Fibroblast of the conjunctiva (primary cell): ENCODE measurements at regions not wholly inside any gene's neighbourhood (a gene's known extent, or its start where the extent isn't known, plus 50 kb on each side); places are given as distances from the start of the nearest gene placed in this dataset.
A peak's percentile ranks its signal among the peaks of the same experiment; 100 is the strongest.

Experiments used
- DNase-seq: peaks from one replicate; pipeline ENCODE4 v3.0.0-alpha.2; 2010; ENCODE audit warnings: low read depth

DNA sequence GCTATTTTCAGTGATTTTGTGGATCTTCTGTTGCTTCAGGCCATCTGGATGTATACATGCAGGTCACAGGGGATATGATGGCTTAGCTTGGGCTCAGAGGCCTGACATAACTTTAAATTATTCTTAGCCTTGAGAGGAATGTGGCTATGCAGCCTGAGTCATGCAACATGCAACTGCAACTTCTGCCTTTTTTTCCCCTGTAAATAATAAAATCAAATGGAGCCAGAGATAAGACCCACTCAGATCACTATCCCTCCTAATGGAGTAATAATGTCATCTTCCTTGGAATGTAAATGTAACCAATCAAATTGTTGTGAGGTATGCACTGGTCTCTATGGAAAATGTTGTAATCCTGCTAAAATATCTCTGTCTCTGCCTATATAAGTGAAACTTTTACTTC is 54.9 kb downstream of the MAGEB17 start:
- no peak for DNase-seq

DNA sequence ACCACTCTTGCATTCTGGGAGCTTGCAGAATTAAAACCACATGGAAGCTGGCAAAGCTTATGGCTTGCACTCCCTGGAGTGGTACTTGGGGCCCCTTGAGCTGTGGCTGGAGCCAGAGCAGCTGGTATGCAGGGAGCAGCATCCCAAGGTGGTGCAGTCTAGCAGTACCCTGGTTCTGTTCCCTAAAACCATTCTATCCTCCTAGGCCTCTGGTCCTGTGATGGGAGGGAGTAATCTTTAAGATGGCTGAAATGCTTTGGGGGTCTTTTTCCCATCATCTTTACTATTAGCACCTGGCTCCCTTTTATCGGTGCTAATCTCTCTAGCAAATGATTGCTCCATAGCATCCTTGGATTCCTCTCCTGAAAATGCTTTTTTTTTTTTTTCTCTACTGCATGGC is 56.1 kb downstream of the MAGEB17 start:
- no peak for DNase-seq

GRCh38 chrX:16239211-16239610 is 71.9 kb downstream of the MAGEB17 start:
- DNase-seq: peak; percentile 10

GRCh38 chrX:16240231-16240905 is 73.1 kb downstream of the MAGEB17 start:
- no peak for DNase-seq

DNA sequence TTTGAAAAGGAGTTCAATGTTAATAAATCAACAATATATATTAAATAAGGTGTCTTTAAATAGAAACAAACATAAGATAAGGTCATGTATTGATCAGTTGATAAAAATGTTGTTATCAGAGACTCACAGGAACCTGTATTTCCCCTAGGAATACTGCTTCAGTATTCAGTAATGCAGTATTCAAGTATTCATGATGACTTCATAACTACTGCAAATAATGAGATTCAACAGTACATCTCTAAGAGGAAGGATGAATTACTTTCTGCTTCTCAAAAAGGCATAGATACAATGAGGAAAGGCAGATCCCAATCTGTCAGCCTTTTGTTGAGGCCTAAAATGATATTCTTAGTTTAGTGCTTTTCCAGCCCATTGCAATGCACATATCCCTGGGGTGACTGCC is 73.7 kb downstream of the MAGEB17 start:
- DNase-seq: no peak

- no peak for DNase-seq
Observed at GRCh38 chrX:16250296-16250695, 83.0 kb downstream of the MAGEB17 start.

GRCh38 chrX:16251782-16252181 is 84.5 kb downstream of the MAGEB17 start:
- no peak for DNase-seq

GRCh38 chrX:16258882-16259281 is 91.6 kb downstream of the MAGEB17 start:
- DNase-seq: no peak

DNA sequence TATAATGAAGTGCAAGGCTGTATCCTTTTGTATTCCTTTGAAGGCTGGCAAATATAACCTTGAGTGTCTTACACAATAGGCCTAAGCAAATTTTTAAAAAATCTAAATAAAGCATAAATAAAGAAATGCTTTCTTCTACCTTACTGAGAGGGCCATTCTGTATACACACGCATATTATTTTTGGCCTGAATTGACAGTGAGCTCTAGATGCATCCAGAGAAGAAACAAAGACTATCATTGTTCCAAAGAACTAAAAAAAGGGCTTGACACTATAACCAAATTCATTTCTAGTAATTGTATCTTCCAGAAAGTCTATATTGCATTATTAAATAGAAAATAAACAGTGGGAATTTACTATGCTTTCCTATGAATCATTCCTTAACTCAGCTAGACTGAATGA is 100.2 kb downstream of the MAGEB17 start:
- DNase-seq: no peak

GRCh38 chrX:16268206-16268605 is 100.9 kb downstream of the MAGEB17 start:
- no peak for DNase-seq

- no peak for DNase-seq
Observed at GRCh38 chrX:16278927-16279326, 111.6 kb downstream of the MAGEB17 start.

- no peak for DNase-seq
Observed at GRCh38 chrX:16282209-16282608, 114.9 kb downstream of the MAGEB17 start.

DNA sequence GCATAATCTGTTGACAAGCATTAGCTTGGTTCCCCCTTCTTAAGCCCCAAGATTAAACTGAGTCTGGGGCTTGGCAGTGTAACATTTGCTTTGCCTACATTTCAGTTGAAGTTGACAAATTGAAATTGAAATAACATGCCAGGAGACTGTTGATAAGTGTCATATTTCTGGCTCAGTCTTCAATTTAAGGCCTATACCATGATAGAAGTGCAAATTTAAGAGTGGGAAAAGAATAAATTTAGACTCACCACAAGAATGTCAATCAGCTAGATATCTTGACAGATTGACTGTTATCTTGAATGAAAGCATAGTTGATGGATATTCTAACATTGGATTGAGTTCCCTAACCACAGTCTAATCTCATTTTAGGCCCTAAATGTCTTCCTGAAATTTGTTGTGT is 117.6 kb downstream of the MAGEB17 start:
- no peak for DNase-seq

GRCh38 chrX:16290997-16291396 is 123.7 kb downstream of the MAGEB17 start:
- no peak for DNase-seq

DNA sequence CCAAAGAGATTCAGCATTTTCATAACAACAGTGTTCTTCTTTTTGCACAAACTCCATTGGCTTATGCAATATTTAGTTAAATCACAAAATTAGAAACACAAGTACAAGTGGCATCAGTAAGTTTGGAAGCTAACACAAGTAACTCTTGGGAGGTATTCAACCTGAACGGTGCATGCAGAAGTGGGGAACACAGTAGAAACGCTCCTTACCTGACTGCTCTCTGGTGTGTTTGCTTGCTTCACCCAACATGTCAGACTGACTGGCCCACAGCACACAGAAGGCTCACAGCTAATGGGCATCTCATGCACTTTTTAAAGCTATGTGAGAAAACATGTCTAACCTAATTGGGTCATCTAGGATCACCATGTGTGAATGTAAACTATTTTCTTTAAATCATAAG is 133.6 kb downstream of the MAGEB17 start:
- DNase-seq: no peak

DNA sequence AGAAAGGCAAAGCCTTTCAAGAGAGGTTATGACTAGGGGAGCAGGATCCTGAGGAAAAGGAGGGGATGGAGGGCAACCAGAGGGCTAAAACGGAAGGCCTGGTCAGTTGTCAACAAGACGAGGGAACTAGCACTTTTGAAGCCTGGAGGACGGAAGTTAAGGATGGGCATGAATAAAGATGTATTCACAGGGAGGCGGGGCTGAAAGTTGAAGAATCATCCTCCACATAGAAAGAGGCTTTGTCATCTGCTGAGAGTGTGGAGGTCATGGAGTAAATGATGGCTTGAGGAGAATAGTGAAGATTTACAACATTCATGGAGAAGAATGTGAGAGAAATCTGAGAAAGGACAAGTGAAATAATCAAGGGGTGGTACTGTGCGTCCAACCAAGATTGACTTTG is 137.5 kb downstream of the MAGEB17 start:
- DNase-seq: no peak

DNA sequence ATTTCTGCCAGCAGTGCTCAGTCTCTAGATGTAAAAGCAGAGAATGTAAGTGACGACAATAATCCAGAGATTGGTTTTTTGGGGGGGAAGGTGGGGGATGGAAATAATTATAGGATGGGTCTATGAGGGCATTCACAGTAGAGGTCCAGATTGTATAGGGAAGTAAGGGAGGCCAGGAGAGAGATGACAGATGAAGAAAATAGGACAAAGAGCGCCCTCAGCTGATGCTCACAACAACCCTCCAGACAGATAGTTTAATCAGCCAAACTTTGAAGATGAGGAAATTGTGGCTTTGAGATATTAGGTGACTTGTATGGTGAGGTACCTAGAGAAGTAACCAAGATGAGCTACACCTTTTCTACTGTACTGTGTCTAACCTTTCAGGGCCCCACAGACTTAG is 137.9 kb downstream of the MAGEB17 start:
- DNase-seq: no peak

GRCh38 chrX:16307950-16308349 is 140.7 kb downstream of the MAGEB17 start:
- DNase-seq: no peak

DNA sequence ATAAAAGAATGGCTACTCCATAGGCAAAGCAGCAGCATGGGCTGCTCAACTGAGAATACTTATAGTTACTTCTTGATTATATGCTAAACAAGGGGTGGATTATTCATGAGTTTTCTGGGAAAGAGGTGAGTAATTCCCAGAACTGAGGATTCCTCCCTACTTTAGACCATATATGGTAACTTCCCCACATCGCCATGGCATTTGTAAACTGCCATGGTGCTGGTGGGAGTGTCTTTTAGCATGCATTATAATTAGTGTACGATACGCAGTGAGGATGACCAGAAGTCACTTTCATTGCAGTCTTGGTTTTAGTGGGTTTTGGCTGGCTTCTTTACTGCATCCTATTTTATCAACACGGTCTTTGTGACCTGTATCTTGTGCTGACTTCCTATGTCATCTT is 141.5 kb downstream of the MAGEB17 start:
- DNase-seq: no peak

GRCh38 chrX:16310326-16310725 is 143.0 kb downstream of the MAGEB17 start:
- DNase-seq: no peak

GRCh38 chrX:16311671-16312070 is 144.4 kb downstream of the MAGEB17 start:
- DNase-seq: no peak

DNA sequence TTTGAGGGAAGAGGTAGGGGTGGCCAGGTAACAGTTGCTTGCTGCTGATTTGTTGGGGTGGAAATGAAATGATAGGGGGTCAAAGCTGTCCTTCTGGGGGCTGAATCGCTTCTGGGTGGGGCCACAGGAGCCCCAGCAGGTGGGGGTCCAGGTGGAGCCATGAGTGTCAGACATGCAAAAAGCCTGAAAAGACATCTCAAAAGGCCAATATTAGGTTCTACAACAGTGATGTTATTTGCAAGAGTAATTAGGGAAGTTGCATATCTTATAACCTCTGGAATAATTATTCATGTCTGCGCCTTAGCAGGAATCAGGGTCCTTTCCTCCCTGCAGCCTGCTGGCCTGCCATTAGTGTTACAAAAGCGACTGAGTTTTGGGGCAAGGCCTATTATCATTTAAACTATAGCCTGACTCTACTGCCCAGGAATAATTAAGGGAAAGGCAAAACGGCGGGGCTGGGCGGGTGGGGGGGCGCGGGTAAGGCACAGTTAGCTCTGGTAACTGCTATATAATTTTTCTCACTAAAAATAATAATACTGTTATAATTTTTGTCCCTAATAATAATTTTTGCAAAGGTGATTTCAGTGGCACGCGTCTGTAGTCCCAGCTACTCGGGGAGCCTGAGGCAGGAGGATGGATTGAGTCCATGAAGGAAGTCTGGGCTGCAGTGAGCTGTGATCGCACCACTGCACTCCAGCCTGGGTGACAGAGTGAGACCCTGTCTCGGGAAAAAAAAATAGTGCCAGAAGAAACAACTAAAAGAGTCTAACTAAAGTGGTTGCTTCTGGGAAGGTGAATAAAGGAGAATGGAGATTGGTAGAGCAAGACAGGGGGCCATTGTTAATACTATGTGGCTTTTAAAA is 145.7 kb downstream of the MAGEB17 start:
- no peak for DNase-seq

DNA sequence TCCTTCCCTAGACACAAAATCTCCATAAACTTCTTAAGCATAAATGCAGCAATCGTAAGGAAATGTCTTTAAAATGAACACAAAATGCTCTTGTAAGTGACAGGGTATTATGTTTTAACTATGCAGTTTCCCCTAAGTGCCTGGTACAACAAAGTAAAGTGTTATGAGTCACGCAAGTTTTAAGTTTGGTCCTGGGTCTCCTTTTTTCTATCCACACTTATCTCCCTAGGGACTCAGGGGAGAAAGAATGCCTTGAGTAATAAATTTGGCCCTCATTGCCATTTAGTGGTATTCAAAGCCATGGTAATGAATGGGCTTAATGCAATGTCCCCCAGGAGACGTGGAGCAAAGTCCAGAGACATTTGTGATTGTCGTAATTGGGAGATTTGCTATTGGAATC is 149.1 kb downstream of the MAGEB17 start:
- DNase-seq: no peak

DNA sequence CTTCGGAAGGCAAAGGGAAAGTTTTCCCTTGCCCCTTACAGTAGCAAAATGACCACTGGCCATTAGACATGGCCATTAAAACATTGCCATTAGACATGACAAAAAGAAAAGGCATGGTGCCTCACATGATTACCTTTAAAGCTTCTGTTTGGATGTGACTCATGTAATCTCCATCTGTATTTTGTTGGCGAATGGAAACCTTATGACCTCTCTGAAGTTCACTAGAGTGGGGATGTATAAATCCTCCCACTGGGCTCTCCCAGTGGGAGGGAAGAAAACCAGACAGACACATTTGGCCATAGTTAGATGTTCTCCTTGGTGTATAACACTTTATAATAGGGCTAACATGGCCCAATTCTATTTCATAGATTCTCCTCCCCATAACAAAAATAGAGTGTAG is 152.6 kb downstream of the MAGEB17 start:
- no peak for DNase-seq
